ENCODE measurements at regions not wholly inside any gene's neighbourhood (a gene's known extent, or its start where the extent isn't known, plus 50 kb on each side); places are given as distances from the start of the nearest gene placed in this dataset.
"Not testable (repeated sequence)": the region's sequence is repeated elsewhere in the genome, so short reads cannot be mapped to it uniquely, and the experiment has no call there.

- Mint-ChIP-seq H3K27ac (no peak overlapping the region), H3K4me3 (no peak overlapping the region), H3K27me3 (no peaks in the 10 kb centered on the region), H3K36me3 (no peaks in the 10 kb centered on the region), H3K4me1 (no peaks in the 10 kb centered on the region), H3K9me3 (no peaks in the 10 kb centered on the region)
- DNase-seq: no peak
- CTCF ChIA-PET: no interaction called here
Measured at GRCh38 chr3:81837071-81837593, 75.7 kb upstream of the GBE1 start.

GRCh38 chr3:81829937-81830336 lies 68.5 kb upstream of the GBE1 start:
- CTCF ChIA-PET: no interaction called here
- Mint-ChIP-seq H3K36me3 (no peaks in the 10 kb centered on the region), H3K4me1 (no peaks in the 10 kb centered on the region), H3K4me3 (no peak overlapping the region), H3K27me3 (no peaks in the 10 kb centered on the region), H3K27ac (no peak overlapping the region), H3K9me3 (no peaks in the 10 kb centered on the region)
- DNase-seq: no peak

- H3K9me3 Mint-ChIP-seq, H3K27me3 Mint-ChIP-seq, H3K27ac Mint-ChIP-seq, DNase-seq, H3K4me1 Mint-ChIP-seq, H3K4me3 Mint-ChIP-seq, CTCF ChIA-PET, H3K36me3 Mint-ChIP-seq: not testable (repeated sequence)
Measured at GRCh38 chr3:81829272-81829671, 67.8 kb upstream of the GBE1 start.

DNA sequence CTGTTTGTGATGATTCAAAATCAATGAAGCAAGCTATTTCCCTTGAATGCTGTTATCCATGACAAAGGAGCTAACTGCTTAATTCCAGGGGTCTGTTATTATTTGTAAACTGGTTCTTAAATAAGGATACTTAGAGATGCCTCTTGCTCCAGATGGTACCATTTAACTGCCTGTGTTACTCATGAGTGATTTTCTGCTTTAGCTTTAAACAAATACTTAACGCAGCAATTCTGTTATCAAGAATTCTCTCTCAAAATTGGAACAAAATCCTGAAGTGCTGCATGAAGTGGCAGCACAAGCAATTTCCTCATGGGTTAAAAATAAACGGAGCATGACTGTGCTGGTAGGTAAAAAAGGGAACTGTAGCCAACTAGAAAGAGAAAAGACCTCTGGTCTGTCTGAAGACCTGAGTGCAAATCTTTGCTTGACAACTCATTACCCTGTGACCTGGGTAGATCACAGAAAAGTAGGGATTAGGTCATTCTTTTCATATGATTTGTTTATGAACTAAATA lies 62.5 kb upstream of the GBE1 start:
- H3K27me3 Mint-ChIP-seq: no peaks in the 10 kb centered on the region
- H3K4me3 Mint-ChIP-seq: no peak overlapping the region
- no peak for DNase-seq
- H3K27ac Mint-ChIP-seq: no peak overlapping the region
- H3K36me3 Mint-ChIP-seq: no peaks in the 10 kb centered on the region
- CTCF ChIA-PET: no interaction called here
- no peaks in the 10 kb centered on the region for H3K9me3 Mint-ChIP-seq
- H3K4me1 Mint-ChIP-seq: no peaks in the 10 kb centered on the region

- no peaks in the 10 kb centered on the region for H3K9me3 Mint-ChIP-seq
- no peaks in the 10 kb centered on the region for H3K4me1 Mint-ChIP-seq
- no peaks in the 10 kb centered on the region for H3K27me3 Mint-ChIP-seq
- CTCF ChIA-PET: interaction anchor here (0.6 kb wide), 1 partner anchor 60 kb away, joined by 4 read pairs; no protein-coding TSS in a partner anchor
- H3K4me3 Mint-ChIP-seq: no peak overlapping the region
- H3K27ac Mint-ChIP-seq: no peak overlapping the region
- DNase-seq: no peak
- H3K36me3 Mint-ChIP-seq: no peaks in the 10 kb centered on the region
Measured at GRCh38 chr3:81823086-81823485, 61.6 kb upstream of the GBE1 start.

- H3K36me3 Mint-ChIP-seq: no peaks in the 10 kb centered on the region
- CTCF ChIA-PET: interaction anchor here (0.9 kb wide), 1 partner anchor 18 kb away, joined by 3 read pairs; no protein-coding TSS in a partner anchor
- H3K27me3 Mint-ChIP-seq: no peaks in the 10 kb centered on the region
- DNase-seq: no peak
- no peaks in the 10 kb centered on the region for H3K4me1 Mint-ChIP-seq
- H3K9me3 Mint-ChIP-seq: peaks cover 3% of the 10 kb centered on the region
- no peak overlapping the region for H3K27ac Mint-ChIP-seq
- H3K4me3 Mint-ChIP-seq: no peak overlapping the region
Measured at GRCh38 chr3:81816473-81817250, 55.2 kb upstream of the GBE1 start.

DNA sequence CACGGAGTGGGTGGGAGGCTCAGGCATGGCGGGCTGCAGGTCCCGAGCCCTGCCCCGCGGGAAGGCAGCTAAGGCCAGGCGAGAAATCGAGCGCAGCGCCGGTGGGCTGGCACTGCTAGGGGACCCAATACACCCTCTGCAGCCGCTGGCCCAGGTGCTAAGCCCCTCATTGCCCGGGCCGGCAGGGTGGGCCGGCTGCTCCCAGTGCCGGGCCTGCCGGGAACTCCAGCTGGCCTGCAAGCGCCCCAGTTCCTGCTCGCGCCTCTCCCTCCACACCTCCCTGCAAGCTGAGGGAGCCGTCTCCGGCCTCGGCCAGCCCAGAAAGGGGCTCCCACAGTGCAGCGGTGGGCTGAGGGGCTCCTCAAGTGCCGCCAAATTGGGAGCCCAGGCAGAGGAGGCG lies 50.7 kb upstream of the GBE1 start:
- H3K27me3 Mint-ChIP-seq, H3K36me3 Mint-ChIP-seq, H3K4me3 Mint-ChIP-seq, H3K27ac Mint-ChIP-seq, H3K9me3 Mint-ChIP-seq, H3K4me1 Mint-ChIP-seq, DNase-seq, CTCF ChIA-PET: not testable (repeated sequence)

Measured in activated naive CD4-positive, alpha-beta T cell treated with anti-CD3 and anti-CD28 coated beads, Interleukin-2, amount 10 ng/mL, durations not matched to agents 7 days and 5 days (primary cell).